GM12878 (cell line): ENCODE measurements at regions not wholly inside any gene's neighbourhood (a gene's known extent, or its start where the extent isn't known, plus 50 kb on each side); places are given as distances from the start of the nearest gene placed in this dataset.

ENCODE experiments used
- ATAC-seq: fragments of 200-7000 bp; cut with Tn5 transposase; 3 replicates; pipeline ENCODE4 v1.9.1; 2020; ENCODE audit warnings: mild to moderate bottlenecking, moderate library complexity
- BruUV-seq: library from RNA; stranded (reverse); fragments of 400-500 nt; replicated peaks from 2 replicates; lab custom pipeline; 2021; lab: Mats Ljungman, UMichigan
- CTCF ChIA-PET: fragments of 300-600 bp; sonication (Branson Sonifier 250); formaldehyde crosslinking; extraction: SDS; loops from one replicate; lab custom pipeline; 2021; ENCODE audit warnings: inconsistent platforms; lab: Yijun Ruan, JAX
- POLR2A ChIA-PET: fragments of 350-600 bp; formaldehyde crosslinking; extraction: SDS; loops from one replicate; lab custom pipeline; 2021; ENCODE audit warnings: inconsistent platforms; lab: Charles Lee
- RAD21 ChIA-PET: fragments of 300-600 bp; sonication (Branson Sonifier 250); formaldehyde crosslinking; loops from one replicate; lab custom pipeline; 2023; ENCODE audit warnings: antibody characterized with exemption; ENCODE audit not compliant: unreplicated experiment; lab: Charles Lee
- SMC1A ChIA-PET: fragments of 300-600 bp; sonication (Branson Sonifier 250); formaldehyde crosslinking; loops from one replicate; lab custom pipeline; 2023; ENCODE audit not compliant: unreplicated experiment, uncharacterized antibody; lab: Charles Lee
- DNase-seq: peaks from one replicate; pipeline ENCODE4 v3.0.0-alpha.2; 2011; ENCODE audit warnings: low read depth, low spot score
- FAIRE-seq: peaks from 3 replicates; lab custom pipeline; 2011; peaks lifted over from hg19 to GRCh38; lab: Jason Lieb, UNC
- H2AFZ ChIP-seq: 2 replicates; pipeline ENCODE4 v1.6.0; 2011; ENCODE audit warnings: low read depth, low read length, control low read depth; ENCODE audit not compliant: control insufficient read depth
- H3K27ac ChIP-seq: 2 replicates; pipeline ENCODE4 v1.5.1; 2011; ENCODE audit warnings: control low read depth; ENCODE audit not compliant: control insufficient read depth, insufficient read depth
- H3K27me3 ChIP-seq, 2 experiments: replicated peaks in 1 of 2; 2 replicates each; pipeline versions ENCODE4 v1.6.0 to v1.6.1; 2011; ENCODE audit warnings: low read length in 1 of 2; ENCODE audit not compliant: control insufficient read depth in 2 of 2, insufficient read depth in 2 of 2
- H3K36me3 ChIP-seq, 2 experiments: 2 replicates each; pipeline ENCODE4 v1.5.1; 2011; ENCODE audit warnings: low read length in 1 of 2; ENCODE audit not compliant: control insufficient read depth in 2 of 2, insufficient read depth in 2 of 2
- H3K4me1 ChIP-seq: 2 replicates; pipeline ENCODE4 v1.6.1; 2011; ENCODE audit warnings: mild to moderate bottlenecking, low read length, moderate library complexity, mixed read lengths; ENCODE audit not compliant: control insufficient read depth, insufficient read depth
- H3K4me2 ChIP-seq: 2 replicates; pipeline ENCODE4 v1.6.0; 2011; ENCODE audit warnings: control low read depth; ENCODE audit not compliant: control insufficient read depth, insufficient read depth
- H3K4me3 ChIP-seq: fragments of 200-600 bp; sonication (generic); 2 replicates; pipeline ENCODE4 v1.5.1; 2016
- H3K79me2 ChIP-seq: 2 replicates; pipeline ENCODE4 v1.6.0; 2011; ENCODE audit warnings: low read length; ENCODE audit not compliant: control insufficient read depth, insufficient read depth
- H3K9ac ChIP-seq: 2 replicates; pipeline ENCODE4 v1.8.0; 2011; ENCODE audit warnings: low read length, control low read depth, mixed read lengths; ENCODE audit not compliant: control insufficient read depth, insufficient read depth
- H3K9me3 ChIP-seq: replicated peaks from 3 replicates; pipeline ENCODE4 v1.5.1; 2011; ENCODE audit warnings: mild to moderate bottlenecking, low read length; ENCODE audit not compliant: control insufficient read depth, insufficient read depth
- H4K20me1 ChIP-seq: 2 replicates; pipeline ENCODE4 v1.6.0; 2011; ENCODE audit not compliant: control insufficient read depth, insufficient read depth
- ESRRA ChIP-seq: IDR thresholded peaks from 2 replicates; pipeline ENCODE4 v1.6.1; 2012; ENCODE audit warnings: mild to moderate bottlenecking, low read length, improper control_type of control experiment
- NBN ChIP-seq: fragments of 450-650 bp; IDR thresholded peaks from 2 replicates; pipeline ENCODE4 v1.6.1; 2016
- SUZ12 ChIP-seq: fragments of 200-600 bp; sonication (generic); IDR thresholded peaks from one replicate; pipeline ENCODE4 v1.6.1; 2018; ENCODE audit warnings: antibody characterized with exemption, mild to moderate bottlenecking; ENCODE audit not compliant: unreplicated experiment
- WGBS: methylation state at CpG from one replicate; pipeline ENCODE4 v1.1.6; 2016; ENCODE audit warnings: low lambda C conversion rate; ENCODE audit not compliant: insufficient replicate concordance, insufficient coverage; ENCODE audit errors: missing lambda C conversion rate; 5-methylcytosine and 5-hydroxymethylcytosine counted together
- in situ Hi-C: fragments of 300-500 bp; cut with MboI; formaldehyde crosslinking; loops from 9 replicates; pipeline ENCODE4 v1.14.3; 2018; ENCODE audit warnings: mixed read lengths
- intact Hi-C: fragments of 100-400 bp; cut with micrococcal nuclease; formaldehyde crosslinking; loops from one replicate; pipeline ENCODE4 v1.14.2; 2022; ENCODE audit not compliant: unreplicated experiment
- TF ChIP-seq, protein P1 (sequence below): fragments of 150-350 bp; IDR thresholded peaks from 2 replicates; pipeline ENCODE4 v1.6.1; 2016; ENCODE audit warnings: low read depth, low read length
- TF ChIP-seq, protein P2 (sequence below): fragments of 450-650 bp; IDR thresholded peaks from 2 replicates; pipeline ENCODE4 v1.6.1; 2017; ENCODE audit warnings: mild to moderate bottlenecking, low read depth, inconsistent platforms; ENCODE audit not compliant: poor library complexity, severe bottlenecking

DNA sequence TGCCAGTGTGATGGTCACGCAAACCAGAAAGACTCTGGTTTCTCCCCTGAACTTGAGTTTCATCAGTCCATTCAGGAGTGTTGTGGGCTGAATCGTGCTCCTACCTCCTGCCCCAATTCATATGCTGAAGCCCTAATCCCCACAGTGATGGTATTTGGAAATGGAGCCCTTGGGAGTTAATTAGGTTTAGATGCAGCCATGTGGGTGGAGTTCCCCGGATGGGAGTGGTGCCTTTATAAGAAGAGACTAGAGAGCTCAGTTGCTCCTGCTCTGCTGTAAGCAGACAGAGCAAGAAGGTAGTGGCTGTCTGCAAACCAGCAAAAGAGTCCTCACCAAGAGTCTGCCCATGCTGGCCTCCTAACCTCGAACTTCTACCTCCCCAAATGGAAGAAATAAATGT, 160.3 kb upstream of the DYNLRB2 start:
- intact Hi-C loops = no loop called here
- no peak for DNase-seq
- SMC1A ChIA-PET = no interaction called here
- TF ChIP-seq SUZ12 = no peak
- TF ChIP-seq, all 136 proteins: peak for 0
- no peak overlapping the region for H3K27ac ChIP-seq
- H3K9me3 ChIP-seq = no peaks in the 10 kb centered on the region
- ChIA-PET CTCF (no interaction called here), POLR2A (no interaction called here), RAD21 (no interaction called here)
- 14% methylated on average over 4 of the region's 4 CpGs for WGBS
- FAIRE-seq (no peak), ATAC-seq (no peak)
- in situ Hi-C loops = no loop called here
- no peaks in the 10 kb centered on the region for H3K36me3 ChIP-seq
- H4K20me1 ChIP-seq = no peaks in the 10 kb centered on the region
- H3K79me2 ChIP-seq = no peaks in the 10 kb centered on the region
- no peak overlapping the region for H3K4me3 ChIP-seq
- no TSS peak for BruUV-seq
- H3K9ac ChIP-seq = no peak overlapping the region
- H3K4me2 ChIP-seq = no peak overlapping the region
- no peaks in the 10 kb centered on the region for H3K4me1 ChIP-seq
- H3K27me3 ChIP-seq = no peaks in the 10 kb centered on the region
- no peak overlapping the region for H2AFZ ChIP-seq

DNA sequence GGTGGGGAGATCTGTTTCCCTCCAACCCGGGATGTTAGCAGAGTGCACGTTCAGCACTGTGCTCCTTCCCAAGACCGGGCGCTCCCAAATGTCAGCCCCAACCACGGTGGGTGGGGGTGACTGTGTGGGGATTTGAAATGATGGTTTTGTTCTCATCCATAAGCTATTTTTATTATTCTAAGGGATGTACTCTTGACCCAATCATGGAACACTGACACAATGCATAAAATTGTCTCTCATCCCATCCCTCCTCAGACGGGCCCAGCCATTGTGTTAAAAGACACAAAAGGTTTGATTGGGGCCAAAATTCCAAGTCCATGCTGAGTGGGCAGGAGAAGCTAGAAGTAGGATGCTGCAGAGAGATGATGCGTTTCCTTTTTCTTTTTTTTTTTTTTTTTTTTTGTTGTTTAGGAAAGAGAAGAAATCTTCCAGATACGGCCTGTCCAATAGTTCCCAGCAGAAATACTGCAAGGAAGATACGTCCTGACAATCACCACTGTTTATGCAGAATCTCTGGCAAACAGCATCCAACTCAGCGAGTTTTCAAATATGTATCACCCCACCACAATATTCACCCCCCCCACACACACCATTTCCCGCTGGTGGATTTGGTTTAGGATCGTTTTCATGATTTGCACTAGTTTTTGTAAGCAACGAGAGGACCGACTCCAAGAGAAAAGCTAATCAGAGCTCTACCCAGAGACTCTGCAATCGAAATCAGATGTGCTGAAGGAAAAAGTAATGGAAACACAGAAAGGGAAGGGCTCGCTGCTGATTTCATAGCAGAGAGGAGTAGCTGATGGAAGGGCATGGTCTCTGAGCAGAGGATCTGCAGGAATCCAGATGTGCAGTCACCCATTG, 163.5 kb upstream of the DYNLRB2 start:
- WGBS = 21% methylated on average over 15 of the region's 16 CpGs
- in situ Hi-C loops = no loop called here
- SMC1A ChIA-PET = no interaction called here

More for the DNA sequence above, 163.5 kb upstream of the DYNLRB2 start:
- ChIA-PET RAD21 (no interaction called here), CTCF (interaction anchor here (0.6 kb wide), 1 partner anchor 525 kb away, joined by 3 read pairs; no protein-coding TSS in a partner anchor), POLR2A (no interaction called here)
- no peak overlapping the region for H2AFZ ChIP-seq
- no peaks in the 10 kb centered on the region for H3K36me3 ChIP-seq
- H3K4me1 ChIP-seq = no peaks in the 10 kb centered on the region
- TF ChIP-seq, protein P1, sequence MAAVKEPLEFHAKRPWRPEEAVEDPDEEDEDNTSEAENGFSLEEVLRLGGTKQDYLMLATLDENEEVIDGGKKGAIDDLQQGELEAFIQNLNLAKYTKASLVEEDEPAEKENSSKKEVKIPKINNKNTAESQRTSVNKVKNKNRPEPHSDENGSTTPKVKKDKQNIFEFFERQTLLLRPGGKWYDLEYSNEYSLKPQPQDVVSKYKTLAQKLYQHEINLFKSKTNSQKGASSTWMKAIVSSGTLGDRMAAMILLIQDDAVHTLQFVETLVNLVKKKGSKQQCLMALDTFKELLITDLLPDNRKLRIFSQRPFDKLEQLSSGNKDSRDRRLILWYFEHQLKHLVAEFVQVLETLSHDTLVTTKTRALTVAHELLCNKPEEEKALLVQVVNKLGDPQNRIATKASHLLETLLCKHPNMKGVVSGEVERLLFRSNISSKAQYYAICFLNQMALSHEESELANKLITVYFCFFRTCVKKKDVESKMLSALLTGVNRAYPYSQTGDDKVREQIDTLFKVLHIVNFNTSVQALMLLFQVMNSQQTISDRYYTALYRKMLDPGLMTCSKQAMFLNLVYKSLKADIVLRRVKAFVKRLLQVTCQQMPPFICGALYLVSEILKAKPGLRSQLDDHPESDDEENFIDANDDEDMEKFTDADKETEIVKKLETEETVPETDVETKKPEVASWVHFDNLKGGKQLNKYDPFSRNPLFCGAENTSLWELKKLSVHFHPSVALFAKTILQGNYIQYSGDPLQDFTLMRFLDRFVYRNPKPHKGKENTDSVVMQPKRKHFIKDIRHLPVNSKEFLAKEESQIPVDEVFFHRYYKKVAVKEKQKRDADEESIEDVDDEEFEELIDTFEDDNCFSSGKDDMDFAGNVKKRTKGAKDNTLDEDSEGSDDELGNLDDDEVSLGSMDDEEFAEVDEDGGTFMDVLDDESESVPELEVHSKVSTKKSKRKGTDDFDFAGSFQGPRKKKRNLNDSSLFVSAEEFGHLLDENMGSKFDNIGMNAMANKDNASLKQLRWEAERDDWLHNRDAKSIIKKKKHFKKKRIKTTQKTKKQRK = no peak
- TF ChIP-seq NBN (no peak), ESRRA (no peak)
- TF ChIP-seq, protein P2, sequence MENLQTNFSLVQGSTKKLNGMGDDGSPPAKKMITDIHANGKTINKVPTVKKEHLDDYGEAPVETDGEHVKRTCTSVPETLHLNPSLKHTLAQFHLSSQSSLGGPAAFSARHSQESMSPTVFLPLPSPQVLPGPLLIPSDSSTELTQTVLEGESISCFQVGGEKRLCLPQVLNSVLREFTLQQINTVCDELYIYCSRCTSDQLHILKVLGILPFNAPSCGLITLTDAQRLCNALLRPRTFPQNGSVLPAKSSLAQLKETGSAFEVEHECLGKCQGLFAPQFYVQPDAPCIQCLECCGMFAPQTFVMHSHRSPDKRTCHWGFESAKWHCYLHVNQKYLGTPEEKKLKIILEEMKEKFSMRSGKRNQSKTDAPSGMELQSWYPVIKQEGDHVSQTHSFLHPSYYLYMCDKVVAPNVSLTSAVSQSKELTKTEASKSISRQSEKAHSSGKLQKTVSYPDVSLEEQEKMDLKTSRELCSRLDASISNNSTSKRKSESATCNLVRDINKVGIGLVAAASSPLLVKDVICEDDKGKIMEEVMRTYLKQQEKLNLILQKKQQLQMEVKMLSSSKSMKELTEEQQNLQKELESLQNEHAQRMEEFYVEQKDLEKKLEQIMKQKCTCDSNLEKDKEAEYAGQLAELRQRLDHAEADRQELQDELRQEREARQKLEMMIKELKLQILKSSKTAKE = no peak
- no TSS peak for BruUV-seq
- no peaks in the 10 kb centered on the region for H3K9me3 ChIP-seq
- intact Hi-C loops = no loop called here
- H3K9ac ChIP-seq = no peak overlapping the region
- no peak overlapping the region for H3K4me3 ChIP-seq
- DNase-seq (no peak), FAIRE-seq (no peak), ATAC-seq (no peak)
- no peaks in the 10 kb centered on the region for H3K79me2 ChIP-seq
- H3K27ac ChIP-seq = no peak overlapping the region
- no peaks in the 10 kb centered on the region for H3K27me3 ChIP-seq
- H3K4me2 ChIP-seq = no peak overlapping the region
- H4K20me1 ChIP-seq = no peaks in the 10 kb centered on the region
